ENCODE measurements at regions not wholly inside any gene's neighbourhood (a gene's known extent, or its start where the extent isn't known, plus 50 kb on each side); places are given as distances from the start of the nearest gene placed in this dataset.
"Not testable (repeated sequence)": the region's sequence is repeated elsewhere in the genome, so short reads cannot be mapped to it uniquely, and the experiment has no call there.

GRCh38 chr14:71762575-71762974, 169.7 kb upstream of the RGS6 start:
- Histone ChIP-seq H3K27me3 (replicated peaks) (no peaks in the 10 kb centered on the region), H3K4me3 (ENCODE audit: low read depth, low read length) (no peak overlapping the region), H3K36me3 (replicated peaks) (no peaks in the 10 kb centered on the region), H3K27ac (no peak overlapping the region)
- in situ Hi-C loops (cut with HindIII; ENCODE audit: low pct_ligation_motif_present, low sequenced_read_pairs), result no loop called here
- DNase-seq, result no peak
- no peak for TF ChIP-seq CTCF (IDR thresholded peaks at IDR 0.05; ENCODE audit: low read depth, low read length, missing control alignments)

- Histone ChIP-seq H3K4me3 (ENCODE audit: low read depth, low read length) (no peak overlapping the region), H3K27ac (no peak overlapping the region), H3K36me3 (replicated peaks) (no peaks in the 10 kb centered on the region), H3K27me3 (replicated peaks) (no peaks in the 10 kb centered on the region)
- in situ Hi-C loops (cut with HindIII; ENCODE audit: low pct_ligation_motif_present, low sequenced_read_pairs), result no loop called here
- no peak for TF ChIP-seq CTCF (IDR thresholded peaks at IDR 0.05; ENCODE audit: low read depth, low read length, missing control alignments)
- no peak for DNase-seq
Observed at GRCh38 chr14:71764701-71765382, 167.4 kb upstream of the RGS6 start.

- DNase-seq, result no peak
- in situ Hi-C loops (cut with HindIII; ENCODE audit: low pct_ligation_motif_present, low sequenced_read_pairs), result no loop called here
- no peak for TF ChIP-seq CTCF (IDR thresholded peaks at IDR 0.05; ENCODE audit: low read depth, low read length, missing control alignments)
- H3K27me3 ChIP-seq (replicated peaks), result no peaks in the 10 kb centered on the region
- H3K36me3 ChIP-seq (replicated peaks), result no peaks in the 10 kb centered on the region
- no peak overlapping the region for H3K27ac ChIP-seq
- H3K4me3 ChIP-seq (ENCODE audit: low read depth, low read length), result no peak overlapping the region
Observed at GRCh38 chr14:71765505-71765904, 166.7 kb upstream of the RGS6 start.

- DNase-seq, result no peak
- Histone ChIP-seq H3K4me3 (ENCODE audit: low read depth, low read length) (no peak overlapping the region), H3K27ac (no peak overlapping the region), H3K27me3 (replicated peaks) (no peaks in the 10 kb centered on the region), H3K36me3 (replicated peaks) (no peaks in the 10 kb centered on the region)
- in situ Hi-C loops (cut with HindIII; ENCODE audit: low pct_ligation_motif_present, low sequenced_read_pairs), result no loop called here
- TF ChIP-seq CTCF (IDR thresholded peaks at IDR 0.05; ENCODE audit: low read depth, low read length, missing control alignments), result no peak
Observed at GRCh38 chr14:71770431-71770830, 161.8 kb upstream of the RGS6 start.

GRCh38 chr14:71771421-71771820, 160.8 kb upstream of the RGS6 start:
- in situ Hi-C loops (cut with HindIII; ENCODE audit: low pct_ligation_motif_present, low sequenced_read_pairs); H3K27ac ChIP-seq; DNase-seq: not testable (repeated sequence)

GRCh38 chr14:71771996-71772395, 160.2 kb upstream of the RGS6 start:
- in situ Hi-C loops (cut with HindIII; ENCODE audit: low pct_ligation_motif_present, low sequenced_read_pairs); H3K36me3 ChIP-seq (replicated peaks); H3K27ac ChIP-seq; H3K4me3 ChIP-seq (ENCODE audit: low read depth, low read length); DNase-seq; H3K27me3 ChIP-seq (replicated peaks): not testable (repeated sequence)

More at GRCh38 chr14:71771421-71771820, 160.8 kb upstream of the RGS6 start:
- H3K36me3 ChIP-seq (replicated peaks); H3K27me3 ChIP-seq (replicated peaks); H3K4me3 ChIP-seq (ENCODE audit: low read depth, low read length): not testable (repeated sequence)

- no peak for TF ChIP-seq CTCF (IDR thresholded peaks at IDR 0.05; ENCODE audit: low read depth, low read length, missing control alignments)
- no peaks in the 10 kb centered on the region for H3K36me3 ChIP-seq (replicated peaks)
- in situ Hi-C loops (cut with HindIII; ENCODE audit: low pct_ligation_motif_present, low sequenced_read_pairs), result no loop called here
- H3K27ac ChIP-seq, result no peak overlapping the region
- no peaks in the 10 kb centered on the region for H3K27me3 ChIP-seq (replicated peaks)
- no peak overlapping the region for H3K4me3 ChIP-seq (ENCODE audit: low read depth, low read length)
- no peak for DNase-seq
Observed at GRCh38 chr14:71773898-71774481, 158.2 kb upstream of the RGS6 start.

All from brain microvascular endothelial cell (primary cell).